H1 (cell line): ENCODE measurements at regions not wholly inside any gene's neighbourhood (a gene's known extent, or its start where the extent isn't known, plus 50 kb on each side); places are given as distances from the start of the nearest gene placed in this dataset.

Experiments used
- EP300 ChIP-seq, 2 experiments: IDR thresholded peaks; 1 replicate in 1 of 2; 2 replicates in 1 of 2; pipeline ENCODE4 v1.6.1; 2011 to 2012; ENCODE audit warnings: low read depth in 2 of 2, low read length in 2 of 2, mild to moderate bottlenecking in 2 of 2, borderline replicate concordance in 1 of 2, inconsistent platforms in 1 of 2, moderate library complexity in 1 of 2
- MAX ChIP-seq: IDR thresholded peaks from 2 replicates; pipeline ENCODE4 v1.6.1; 2012; ENCODE audit warnings: inconsistent platforms
- SIRT6 ChIP-seq: IDR thresholded peaks from one replicate; pipeline ENCODE4 v1.7.1; 2012; ENCODE audit warnings: low read length, inconsistent platforms
- TAF7 ChIP-seq: optimal IDR thresholded peaks from 2 replicates; pipeline ENCODE3; 2011; ENCODE audit warnings: low read depth, mild to moderate bottlenecking, inconsistent platforms, low read length, moderate library complexity, borderline replicate concordance
- TBP ChIP-seq: IDR thresholded peaks from 2 replicates; pipeline ENCODE4 v1.6.1; 2011; ENCODE audit warnings: low read depth, low read length, improper control_type of control experiment

- no peak for TF ChIP-seq TAF7
- TF ChIP-seq TBP, result no peak
- no peak for TF ChIP-seq SIRT6
- no peak for TF ChIP-seq MAX
- no peak for TF ChIP-seq EP300 (IDR thresholded peaks at IDR 0.05; ENCODE audit: borderline replicate concordance in 1 of 2, low read depth in 2 of 2, low read length in 2 of 2)
- TF ChIP-seq, all 59 proteins: peak for 0
Measured at GRCh38 chr6:167686204-167686893, 140.4 kb upstream of the AFDN start (continued).
